DMS153 (cell line): ENCODE measurements at regions not wholly inside any gene's neighbourhood (a gene's known extent, or its start where the extent isn't known, plus 50 kb on each side); places are given as distances from the start of the nearest gene placed in this dataset.
"Not testable (repeated sequence)": the region's sequence is repeated elsewhere in the genome, so short reads cannot be mapped to it uniquely, and the experiment has no call there.

Experiments used
- DNase-seq: peaks from one replicate; lab custom pipeline; 2025; lab: John Stamatoyannopoulos, UW

GRCh38 chr5:106423109-106423897 lies 1247.4 kb downstream of the EFNA5 start:
- DNase-seq, result no peak

- DNase-seq, result no peak
These were observed 1250.6 kb downstream of the EFNA5 start for GRCh38 chr5:106420102-106420501.

GRCh38 chr5:106418196-106418595 lies 1252.5 kb downstream of the EFNA5 start:
- no peak for DNase-seq

- no peak for DNase-seq
These were observed 1253.2 kb downstream of the EFNA5 start for GRCh38 chr5:106417566-106417965.

GRCh38 chr5:106417163-106417562 lies 1253.6 kb downstream of the EFNA5 start:
- no peak for DNase-seq

GRCh38 chr5:106415541-106415940 lies 1255.2 kb downstream of the EFNA5 start:
- DNase-seq, result no peak

GRCh38 chr5:106414342-106414741 lies 1256.4 kb downstream of the EFNA5 start:
- no peak for DNase-seq

- DNase-seq, result no peak
These were observed 1258.1 kb downstream of the EFNA5 start for GRCh38 chr5:106412606-106413005.

- DNase-seq, result no peak
These were observed 1262.2 kb downstream of the EFNA5 start for GRCh38 chr5:106408570-106408969.

- DNase-seq, result no peak
These were observed 1262.6 kb downstream of the EFNA5 start for GRCh38 chr5:106408141-106408540.

- DNase-seq, result no peak
These were observed 1269.2 kb downstream of the EFNA5 start for GRCh38 chr5:106401561-106401960.

GRCh38 chr5:106399391-106399790 lies 1271.3 kb downstream of the EFNA5 start:
- DNase-seq, result no peak

- DNase-seq, result no peak
These were observed 1273.0 kb downstream of the EFNA5 start for GRCh38 chr5:106397700-106398099.

GRCh38 chr5:106393276-106393675 lies 1277.5 kb downstream of the EFNA5 start:
- DNase-seq, result no peak

- no peak for DNase-seq
These were observed 1278.0 kb downstream of the EFNA5 start for GRCh38 chr5:106392766-106393165.

GRCh38 chr5:106387767-106388166 lies 1283.0 kb downstream of the EFNA5 start:
- not testable (repeated sequence) for DNase-seq

- DNase-seq, result no peak
These were observed 1284.5 kb downstream of the EFNA5 start for GRCh38 chr5:106386287-106386686.

- DNase-seq, result no peak
These were observed 1290.0 kb downstream of the EFNA5 start for GRCh38 chr5:106380736-106381135.

GRCh38 chr5:106376522-106376921 lies 1294.2 kb downstream of the EFNA5 start:
- DNase-seq, result no peak

- no peak for DNase-seq
These were observed 1295.8 kb downstream of the EFNA5 start for GRCh38 chr5:106374956-106375355.

- DNase-seq, result no peak
These were observed 1302.7 kb downstream of the EFNA5 start for GRCh38 chr5:106368021-106368420.

GRCh38 chr5:106367281-106367680 lies 1303.5 kb downstream of the EFNA5 start:
- DNase-seq, result no peak

- no peak for DNase-seq
These were observed 1307.2 kb downstream of the EFNA5 start for GRCh38 chr5:106363578-106363977.

GRCh38 chr5:106361905-106362304 lies 1308.8 kb downstream of the EFNA5 start:
- DNase-seq, result no peak
